ENCODE measurements at regions not wholly inside any gene's neighbourhood (a gene's known extent, or its start where the extent isn't known, plus 50 kb on each side); places are given as distances from the start of the nearest gene placed in this dataset.
"Not testable (repeated sequence)": the region's sequence is repeated elsewhere in the genome, so short reads cannot be mapped to it uniquely, and the experiment has no call there.

DNA sequence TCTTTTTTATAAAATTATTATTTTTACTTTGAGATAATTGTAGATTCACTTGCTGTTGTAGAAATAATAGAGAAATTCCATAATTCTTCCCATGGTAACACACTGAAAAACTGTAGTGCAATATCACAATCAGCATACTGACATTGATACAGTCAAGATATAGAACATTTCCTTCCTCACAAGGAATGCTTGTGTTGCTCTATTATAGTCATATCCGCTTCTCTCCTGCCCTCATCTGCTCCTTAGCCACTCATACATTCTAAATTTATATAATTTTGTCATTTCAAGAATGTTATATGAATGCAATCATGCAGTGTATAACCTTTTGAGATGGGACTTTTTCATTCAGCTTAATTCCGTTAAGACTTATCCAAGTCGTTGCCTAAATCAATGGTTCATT lies 320.2 kb downstream of the BARHL2 start:
- no peak for FAIRE-seq

DNA sequence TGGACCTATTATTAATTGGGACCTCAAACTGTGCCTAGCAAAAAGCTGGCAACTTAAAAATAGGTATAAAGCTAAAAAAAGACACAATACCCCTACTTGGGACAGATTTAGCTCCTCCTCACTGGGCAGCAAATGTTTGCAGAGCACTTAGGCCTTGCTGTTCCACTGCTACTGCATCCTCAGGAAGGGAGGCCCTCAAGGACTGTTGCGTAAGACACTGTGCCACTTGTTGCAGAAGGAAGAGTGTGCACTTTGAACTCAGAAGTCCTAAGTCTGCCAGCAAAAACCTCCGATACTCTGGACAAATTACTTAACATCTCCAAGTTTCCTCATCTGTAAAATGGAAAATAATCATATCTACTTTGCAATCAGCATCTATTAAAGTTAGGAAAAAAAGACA lies 322.9 kb downstream of the BARHL2 start:
- FAIRE-seq: no peak

DNA sequence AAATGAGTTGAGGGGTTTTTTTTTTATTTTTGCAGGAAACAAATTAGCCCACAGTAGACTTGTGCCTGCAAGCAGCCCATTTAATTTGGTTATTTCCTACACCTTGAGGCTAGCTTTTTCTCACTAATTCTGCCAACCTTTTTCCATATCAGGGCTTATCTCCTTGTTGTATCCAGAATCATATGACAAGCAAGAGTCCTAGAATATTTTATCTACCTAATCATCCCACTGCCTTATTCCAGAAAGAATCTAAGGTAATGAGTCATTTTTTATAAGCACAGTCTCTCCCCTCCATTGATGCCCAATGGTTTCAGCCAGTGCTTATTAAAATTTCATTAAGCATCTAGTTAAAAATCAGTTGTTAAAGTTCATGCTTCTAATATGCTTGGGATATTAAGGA lies 324.1 kb downstream of the BARHL2 start:
- no peak for FAIRE-seq

DNA sequence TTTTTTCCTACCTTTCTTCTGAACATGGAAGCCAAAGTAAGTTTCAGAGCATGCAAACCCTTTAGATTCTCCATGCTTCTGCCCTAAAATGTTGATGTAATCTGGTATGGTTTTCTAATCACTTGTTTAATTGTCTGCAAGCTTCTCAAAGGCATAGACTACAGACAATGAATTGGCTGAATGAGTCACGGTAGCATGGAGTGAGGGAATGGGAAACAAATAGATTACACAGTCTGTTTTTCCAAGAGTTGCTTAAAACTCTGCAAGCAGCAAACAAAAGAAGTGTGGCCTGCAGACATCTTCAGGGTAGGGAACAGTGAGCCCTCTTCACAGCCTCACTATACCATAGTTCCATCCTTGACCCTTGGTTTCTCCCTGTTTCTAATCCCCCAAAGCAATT lies 326.0 kb downstream of the BARHL2 start:
- FAIRE-seq: no peak

DNA sequence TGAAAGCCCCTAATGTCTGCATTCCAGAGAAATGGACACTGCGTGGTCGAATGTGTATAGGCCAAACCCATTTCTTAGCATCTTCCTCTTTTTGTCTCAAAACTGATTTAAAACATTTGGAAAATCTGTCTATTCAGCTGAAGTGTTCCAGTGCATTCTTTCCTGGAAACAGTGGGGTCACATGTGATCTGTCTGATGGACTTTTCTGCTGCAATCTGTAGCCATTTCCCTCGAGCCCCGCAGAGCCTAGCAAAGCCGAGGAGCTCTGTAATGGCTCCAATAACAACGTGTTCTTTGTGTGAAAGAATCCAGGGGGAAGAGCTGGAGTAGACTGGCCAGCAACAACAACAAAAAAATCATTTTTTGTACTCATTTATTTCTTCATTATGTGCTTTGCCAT lies 329.3 kb downstream of the BARHL2 start:
- no peak for FAIRE-seq

DNA sequence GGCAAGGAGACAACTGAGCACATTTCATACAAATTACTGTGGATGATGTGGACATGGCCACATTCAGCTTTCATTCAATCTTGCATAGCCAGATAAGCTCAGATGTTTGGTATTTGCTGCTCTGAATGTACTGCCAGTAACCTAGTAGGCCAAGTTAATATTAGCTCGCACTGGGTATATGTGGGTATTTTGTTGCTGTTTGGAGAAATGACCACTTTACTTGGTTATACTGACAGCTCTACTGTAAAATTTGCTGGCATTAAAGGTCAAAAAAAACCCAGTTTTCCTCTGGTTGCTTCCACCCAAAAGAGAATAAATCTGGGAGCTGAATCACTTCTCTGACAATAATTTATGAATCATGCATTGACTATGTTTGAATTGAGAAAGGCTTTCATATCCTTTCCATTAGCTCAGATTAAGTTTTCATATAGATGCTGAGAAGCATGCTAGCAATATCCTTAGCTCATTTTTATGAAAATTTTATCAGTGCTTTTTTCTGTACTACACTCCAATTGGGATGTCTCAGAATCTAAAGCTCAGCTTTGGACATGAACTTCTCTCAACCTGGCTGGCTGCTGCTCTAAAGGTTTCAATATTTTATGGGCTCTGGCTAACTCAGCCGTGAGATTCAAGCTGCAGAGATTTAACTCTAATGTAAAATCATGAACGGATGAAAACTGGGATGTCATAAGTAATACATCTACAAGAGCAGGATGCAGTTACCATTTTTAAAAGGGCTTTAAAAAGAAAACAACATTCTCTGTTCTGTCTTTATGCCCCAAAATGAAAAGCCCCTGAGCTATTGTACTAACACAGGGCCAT lies 330.0 kb downstream of the BARHL2 start:
- no peak for FAIRE-seq

DNA sequence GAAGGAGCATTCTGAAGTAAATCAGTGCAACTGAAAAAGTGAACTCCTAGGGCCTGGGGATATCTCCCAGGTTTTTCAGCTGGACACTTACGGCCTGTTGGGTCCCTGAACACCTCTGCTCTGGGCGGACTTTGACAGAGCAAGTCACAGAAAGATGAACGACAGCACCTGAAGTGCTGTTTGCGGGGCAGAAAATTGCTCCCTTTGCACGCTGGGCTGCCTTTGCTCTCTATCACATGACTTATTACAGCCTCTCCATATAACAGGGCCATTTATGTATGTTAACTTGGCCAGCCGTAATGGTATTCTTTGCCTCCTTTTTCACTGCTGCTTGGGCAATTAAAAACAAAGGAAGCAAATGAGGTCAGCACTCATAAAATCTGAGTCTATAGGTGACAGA lies 332.9 kb downstream of the BARHL2 start:
- FAIRE-seq: no peak

DNA sequence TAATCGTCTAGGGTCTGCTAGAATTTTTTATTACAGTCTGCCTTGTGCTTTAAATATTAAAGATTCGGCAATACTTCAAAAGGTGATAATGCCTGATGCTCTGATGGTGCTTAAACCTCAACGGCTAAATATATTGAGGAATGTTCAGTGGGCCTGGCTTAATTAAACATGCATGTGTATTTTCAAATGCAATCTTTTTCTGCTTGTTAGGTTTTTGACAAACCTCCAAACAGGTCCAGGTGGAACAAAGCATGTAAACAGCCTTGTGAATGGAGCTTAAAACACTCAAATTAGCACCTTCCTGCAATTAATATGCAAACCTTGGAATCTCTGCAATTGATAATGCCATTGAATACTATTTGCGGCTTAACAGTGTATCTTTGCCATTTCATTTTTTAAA lies 334.9 kb downstream of the BARHL2 start:
- FAIRE-seq: no peak

DNA sequence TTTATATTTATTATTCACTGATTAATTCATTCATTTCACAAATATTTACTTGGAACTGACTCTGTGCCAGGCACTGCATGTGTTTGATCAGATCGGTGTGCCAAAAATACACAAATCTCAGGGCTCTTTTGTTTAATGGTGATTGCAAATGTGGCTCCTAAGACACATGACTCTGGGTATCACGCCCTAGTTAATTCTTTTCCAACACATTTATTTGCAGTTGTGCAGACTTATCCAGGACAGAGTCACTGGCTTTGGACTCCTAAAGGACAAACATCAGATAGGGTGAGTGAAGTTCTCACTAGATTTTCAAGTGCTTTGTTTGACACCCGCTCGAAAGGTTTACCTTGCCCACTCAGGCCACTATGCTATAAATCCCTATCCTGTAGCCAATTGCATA lies 335.5 kb downstream of the BARHL2 start:
- FAIRE-seq: no peak

DNA sequence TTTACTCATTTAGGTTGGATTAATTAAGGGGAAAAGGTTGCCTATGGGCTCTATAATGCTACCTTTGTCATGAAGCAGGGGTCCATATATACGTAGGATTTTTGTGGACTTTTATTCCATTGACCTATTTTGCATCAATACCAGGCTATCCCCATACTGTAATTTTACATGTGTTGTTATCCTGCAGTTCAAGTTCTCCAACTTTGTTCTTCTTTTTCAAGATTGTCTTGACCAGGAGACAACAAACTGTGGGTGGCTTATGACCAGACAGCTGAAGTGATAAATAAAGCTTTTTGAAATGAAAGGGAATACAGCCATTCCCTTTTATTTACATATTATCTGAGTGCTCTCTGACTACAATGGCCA lies 345.7 kb downstream of the BARHL2 start:
- no peak for FAIRE-seq

DNA sequence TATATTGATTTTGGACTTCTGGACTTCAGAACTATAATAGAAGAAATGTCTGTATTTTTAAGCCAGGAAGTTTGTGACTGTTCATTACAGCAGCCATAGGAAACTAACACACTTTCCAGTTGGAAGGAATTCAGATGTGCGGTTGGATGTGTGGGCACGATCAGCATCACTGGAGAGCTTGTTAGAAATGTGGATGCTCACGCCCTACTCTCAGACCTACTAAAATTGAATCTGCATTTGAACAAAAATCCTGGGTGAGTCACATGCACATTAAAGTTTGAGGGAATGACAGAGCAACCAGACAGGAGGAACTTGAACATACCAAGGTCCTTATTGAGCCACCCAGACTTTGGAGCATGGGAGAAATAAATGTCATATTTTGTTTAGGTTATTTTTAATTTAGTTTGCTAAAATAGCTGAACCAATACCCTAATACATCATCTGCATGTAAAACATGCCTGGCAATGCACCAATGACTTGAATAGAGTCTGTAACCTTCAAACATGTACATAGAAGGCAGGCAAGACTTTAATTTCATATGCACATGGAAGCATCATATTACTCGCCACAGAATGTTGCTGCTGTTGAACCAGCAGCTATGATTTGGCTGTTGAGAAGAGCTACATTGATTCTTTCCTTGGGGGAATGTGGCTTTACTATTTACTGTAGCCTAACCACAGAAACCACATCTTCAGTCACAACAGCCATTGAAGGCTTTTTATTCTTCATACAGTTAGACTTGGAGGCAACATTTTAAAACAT lies 346.2 kb downstream of the BARHL2 start:
- FAIRE-seq: no peak

DNA sequence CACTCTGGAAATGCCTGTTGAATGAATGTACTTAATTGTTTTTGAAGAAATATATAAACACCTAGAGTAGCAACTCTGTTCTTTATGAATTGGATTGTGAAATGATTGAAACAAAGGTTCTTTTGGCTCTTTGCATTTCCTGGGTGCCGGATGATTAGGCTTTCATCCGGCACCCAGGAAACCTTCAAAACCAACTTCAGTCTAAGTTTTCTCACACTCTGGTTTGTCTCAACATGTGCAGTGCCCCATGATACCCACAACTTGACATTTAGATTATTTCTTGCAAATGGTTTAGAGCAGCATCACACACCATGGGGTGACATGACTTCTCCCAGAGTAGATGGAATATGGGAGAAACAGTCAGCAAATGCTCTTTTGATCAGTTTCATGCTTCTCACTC lies 354.9 kb downstream of the BARHL2 start:
- FAIRE-seq: no peak

DNA sequence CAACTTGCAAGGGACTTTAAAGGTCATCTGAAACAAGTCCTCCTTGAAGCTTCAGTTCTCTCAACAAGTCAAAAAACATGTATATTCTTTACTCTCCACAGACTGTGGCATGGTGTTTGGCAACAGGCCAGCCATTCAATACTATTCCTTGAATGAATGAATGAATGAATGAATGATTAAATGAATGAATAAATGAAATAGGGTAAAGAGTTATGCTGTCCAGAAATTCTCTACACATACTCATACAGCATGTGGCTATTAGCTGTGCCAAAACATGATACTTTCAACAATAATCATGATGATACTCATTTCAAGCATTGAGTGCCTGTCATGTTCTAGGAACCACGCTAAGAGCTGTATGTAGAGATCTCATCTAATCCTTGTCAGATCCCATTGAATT lies 356.1 kb downstream of the BARHL2 start:
- FAIRE-seq: no peak

DNA sequence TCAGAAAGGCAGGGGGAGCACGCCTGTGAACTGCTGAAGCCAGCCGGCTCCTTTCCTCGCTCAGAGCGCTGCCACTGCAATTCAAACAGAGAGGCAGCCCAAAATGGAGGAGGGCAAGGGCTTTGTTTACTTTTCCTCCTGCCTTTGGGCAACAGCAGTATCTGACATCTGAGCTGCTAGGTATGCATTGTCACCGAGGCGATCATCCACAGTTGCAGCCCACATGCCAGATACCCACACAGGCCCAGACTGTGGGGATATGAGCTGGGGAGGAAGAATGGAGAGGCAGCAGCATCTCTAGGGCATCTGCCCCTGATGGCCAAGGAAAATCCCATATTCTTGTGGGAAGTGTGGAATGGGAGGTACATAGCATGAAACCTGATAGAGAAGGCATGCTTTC lies 357.1 kb downstream of the BARHL2 start:
- FAIRE-seq: no peak

DNA sequence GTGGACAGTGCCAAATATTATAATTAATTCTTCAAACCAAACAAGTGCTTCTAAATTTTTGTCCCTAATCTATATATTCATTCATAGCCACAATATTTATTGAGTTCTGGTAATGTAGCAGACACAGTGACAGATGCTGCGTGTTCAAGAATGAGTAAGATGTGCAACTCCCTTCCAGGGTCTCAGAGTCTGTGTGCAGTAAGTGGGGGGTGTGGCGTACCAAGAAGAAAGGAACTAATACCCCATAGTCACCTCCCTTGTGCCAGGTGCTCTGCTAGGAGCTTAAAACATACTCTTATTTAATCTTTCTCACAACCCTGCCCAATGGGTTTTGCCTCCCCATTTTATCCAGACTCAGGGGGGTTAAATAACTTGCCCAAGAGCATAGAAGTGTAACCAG lies 358.7 kb downstream of the BARHL2 start:
- no peak for FAIRE-seq

DNA sequence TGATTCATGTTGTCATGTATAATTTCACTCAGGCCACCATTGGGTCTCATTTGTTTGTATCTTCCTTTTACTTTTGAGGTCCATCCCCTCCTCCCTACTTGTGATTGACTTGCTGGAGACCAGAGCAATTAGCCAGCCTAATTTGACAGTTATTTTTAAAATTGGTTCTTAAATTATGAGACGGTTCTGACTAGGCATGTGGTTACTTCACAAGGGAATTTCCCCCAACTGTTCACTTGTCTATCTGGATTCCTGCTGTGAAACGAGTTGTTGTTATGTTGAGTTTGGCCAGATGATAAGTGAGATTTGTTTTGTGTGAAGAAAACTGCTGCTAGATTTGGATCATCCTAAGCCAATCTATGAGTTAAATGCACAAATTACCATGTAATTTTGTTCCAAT lies 359.1 kb downstream of the BARHL2 start:
- no peak for FAIRE-seq

DNA sequence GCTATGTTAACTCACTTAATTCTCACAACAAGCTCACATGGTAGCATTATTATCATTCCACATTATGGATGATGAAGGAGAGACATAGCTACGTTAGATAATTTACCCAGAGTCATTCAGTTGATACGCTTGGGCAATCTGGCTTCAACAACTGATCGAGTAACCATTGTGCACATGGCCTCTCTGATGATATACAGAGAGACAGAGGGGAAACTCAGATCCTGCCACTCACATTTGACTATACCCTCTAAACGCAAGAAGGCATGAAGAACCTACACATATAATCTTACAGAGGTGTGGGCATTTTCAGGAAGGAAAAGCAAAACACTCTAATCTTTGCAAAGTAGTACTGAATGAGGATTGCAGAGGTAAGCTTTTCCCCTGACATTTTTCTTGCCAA lies 360.1 kb downstream of the BARHL2 start:
- FAIRE-seq: no peak

DNA sequence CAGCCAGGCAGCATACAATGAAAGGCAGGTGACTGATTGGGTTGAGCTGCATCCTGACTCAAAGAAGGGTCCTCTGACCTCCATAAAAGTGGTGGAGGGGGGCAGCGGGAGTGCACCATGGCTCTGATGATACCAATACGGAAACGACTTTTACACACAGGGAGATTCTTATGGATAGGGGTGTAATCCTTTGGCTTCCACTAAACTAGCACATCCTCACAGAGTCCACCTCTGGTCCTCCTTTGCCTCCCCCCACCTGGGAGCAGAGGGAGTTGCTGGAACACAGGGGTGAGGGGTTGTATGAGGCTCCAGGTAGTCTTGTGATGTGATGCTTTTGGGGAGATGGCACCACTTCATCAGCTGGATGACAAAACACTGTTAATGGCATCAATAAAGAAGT lies 361.0 kb downstream of the BARHL2 start:
- no peak for FAIRE-seq

DNA sequence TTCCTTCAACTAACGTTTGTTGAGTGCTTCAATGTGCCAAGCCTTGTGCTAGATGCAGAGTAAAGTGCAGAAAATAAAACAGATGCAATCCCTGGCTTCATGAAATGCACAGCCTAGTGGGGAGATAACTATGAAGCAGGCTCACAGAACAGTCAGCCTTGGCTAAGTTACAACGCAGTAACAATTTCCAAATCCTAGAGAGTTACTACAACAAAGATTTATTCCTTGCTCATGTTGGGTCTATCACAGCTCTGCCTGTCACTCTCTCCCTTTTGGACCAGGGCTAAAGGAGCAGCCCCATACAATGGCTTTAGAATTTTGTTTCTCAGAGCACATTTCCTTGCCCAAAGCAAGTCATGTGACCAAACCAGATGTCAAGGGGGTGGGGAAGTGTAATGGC lies 359.8 kb downstream of the ZNF326 start:
- no peak for FAIRE-seq

DNA sequence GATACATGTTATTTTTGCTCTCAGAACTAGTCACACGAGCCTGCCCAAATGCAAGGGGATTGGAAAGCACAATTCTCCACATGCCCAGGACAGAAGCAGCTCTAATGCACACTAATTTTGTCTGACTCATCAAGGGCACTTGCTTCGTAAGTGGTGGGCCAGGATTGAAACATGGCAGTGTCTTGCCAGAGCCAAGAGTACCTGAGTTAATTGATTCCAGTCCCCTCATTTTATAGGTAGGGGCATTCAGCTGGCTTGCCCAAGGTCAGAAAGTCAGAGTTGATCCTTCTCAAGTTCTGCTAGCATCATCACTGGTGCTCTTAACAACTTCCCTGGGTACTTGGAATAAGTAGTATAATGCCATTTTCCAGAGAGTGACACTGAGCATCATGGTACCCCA lies 356.1 kb downstream of the ZNF326 start:
- no peak for FAIRE-seq

DNA sequence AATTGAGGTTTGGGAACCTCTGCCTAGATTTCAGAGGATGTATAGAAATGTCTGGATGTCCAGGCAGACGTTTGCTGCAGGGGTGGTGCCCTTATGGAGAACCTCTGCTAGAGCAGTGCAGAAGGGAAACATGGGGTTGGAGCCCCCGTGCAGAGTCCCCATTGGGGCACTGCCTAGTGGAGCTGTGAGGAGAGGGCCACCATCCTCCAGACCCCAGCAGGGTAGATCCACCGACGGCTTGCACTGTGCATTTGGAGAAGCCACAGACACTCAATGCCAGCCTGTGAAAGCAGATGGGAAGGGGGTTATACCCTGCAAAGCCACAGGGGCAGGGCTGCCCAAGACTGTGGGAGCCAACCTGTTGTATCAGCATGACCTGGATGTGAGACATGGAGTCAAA lies 354.6 kb downstream of the ZNF326 start:
- FAIRE-seq: no peak

DNA sequence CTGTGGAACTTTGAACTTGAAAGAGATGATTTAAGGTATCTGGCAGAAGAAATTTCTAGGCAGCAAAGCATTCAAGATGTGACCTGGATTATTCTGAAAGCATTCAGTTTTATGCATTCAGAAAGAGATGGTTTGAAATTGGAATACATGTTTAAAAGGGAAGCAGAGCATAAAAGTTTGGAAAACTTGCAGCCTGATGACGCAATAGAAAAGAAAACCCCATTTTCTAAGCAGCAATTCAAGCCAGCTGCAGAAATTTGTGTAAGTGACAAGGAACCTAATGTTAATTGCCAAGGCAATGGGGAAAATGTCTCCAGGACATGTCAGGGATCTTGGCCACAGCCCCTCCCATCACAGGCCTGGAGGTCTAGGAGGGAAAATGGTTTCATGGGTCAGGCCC lies 354.0 kb downstream of the ZNF326 start:
- no peak for FAIRE-seq

DNA sequence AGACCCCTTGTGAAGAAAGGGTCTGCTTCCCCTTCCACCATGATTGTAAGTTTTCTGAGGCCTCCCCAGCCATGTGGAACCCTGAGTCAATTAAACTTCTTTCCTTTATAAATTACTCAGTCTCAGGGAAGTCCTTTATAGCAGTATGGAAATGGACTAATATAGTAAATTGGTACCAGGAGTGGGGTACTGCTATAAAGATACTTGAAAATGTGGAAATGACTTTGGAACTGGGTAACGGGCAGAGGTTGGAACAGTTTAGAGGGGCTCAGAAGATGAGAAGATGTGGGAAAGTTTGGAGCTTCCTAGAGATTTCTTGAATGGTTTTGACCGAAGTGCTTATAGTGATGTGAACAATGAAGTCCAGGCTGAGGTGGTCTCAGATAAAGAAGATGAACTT lies 353.5 kb downstream of the ZNF326 start:
- not testable (repeated sequence) for FAIRE-seq

DNA sequence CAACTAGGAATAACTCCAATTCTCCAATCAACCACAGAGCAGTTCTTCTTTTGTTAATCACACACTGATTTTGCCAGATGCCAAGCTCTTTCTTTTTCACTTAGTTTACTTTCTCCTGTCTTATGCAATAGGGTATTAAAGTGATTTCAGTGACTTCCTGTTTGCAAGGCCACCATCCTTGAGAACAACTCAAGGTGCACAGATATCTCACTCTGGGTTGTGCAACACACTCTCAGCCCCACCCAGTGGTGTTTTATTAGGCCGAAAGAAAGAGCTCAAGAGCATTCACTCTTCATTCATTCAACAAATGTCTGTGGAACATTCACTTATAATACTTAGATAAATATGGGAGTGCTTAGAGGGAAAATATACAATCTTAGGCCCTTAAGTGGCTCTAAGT lies 352.5 kb downstream of the ZNF326 start:
- FAIRE-seq: no peak

DNA sequence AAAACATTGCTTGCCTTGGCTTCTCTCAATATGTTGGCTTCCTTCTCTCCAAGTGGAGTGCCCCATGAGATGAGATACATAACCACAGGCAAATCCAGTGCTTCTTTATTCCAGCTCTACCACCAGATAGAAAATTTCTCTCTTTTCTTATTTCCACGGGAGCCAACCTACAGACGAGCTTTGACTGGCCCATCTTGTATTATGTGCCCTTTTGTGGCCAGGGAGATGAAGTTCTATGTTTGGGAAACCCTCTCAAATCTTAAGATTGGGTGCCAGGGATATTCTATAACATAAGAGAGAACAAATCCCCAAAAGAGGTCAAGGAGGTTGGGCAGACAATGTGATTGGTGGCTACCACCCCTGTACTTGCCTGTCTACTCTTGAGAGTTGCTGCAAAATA lies 351.8 kb downstream of the ZNF326 start:
- FAIRE-seq: no peak

All from endometrium (tissue), 2 donors.